Panc1 (cell line): ENCODE measurements at regions not wholly inside any gene's neighbourhood (a gene's known extent, or its start where the extent isn't known, plus 50 kb on each side); places are given as distances from the start of the nearest gene placed in this dataset.

Experiments
- ATAC-seq: fragments of 200-7000 bp; cut with Tn5 transposase; 2 replicates; pipeline ENCODE4 v1.9.1; 2020; ENCODE audit warnings: mild to moderate bottlenecking, moderate library complexity
- BruUV-seq: library from RNA; stranded (reverse); fragments of 400-500 nt; replicated peaks from 2 replicates; lab custom pipeline; 2021; lab: Mats Ljungman, UMichigan
- CTCF ChIA-PET: fragments of 300-600 bp; sonication (Branson Sonifier 250); formaldehyde crosslinking; loops from one replicate; lab custom pipeline; 2022; ENCODE audit warnings: antibody characterized with exemption; lab: Charles Lee
- POLR2A ChIA-PET: fragments of 300-600 bp; sonication (Branson Sonifier 250); formaldehyde crosslinking; loops from one replicate; lab custom pipeline; 2022; ENCODE audit warnings: antibody characterized with exemption; lab: Charles Lee
- DNase-seq: peaks from one replicate; pipeline ENCODE4 v3.0.0-alpha.2; 2010; ENCODE audit warnings: low read depth, low spot score
- H3K27ac ChIP-seq: 2 replicates; pipeline ENCODE4 v1.5.1; 2011; ENCODE audit warnings: mild to moderate bottlenecking, low read length, inconsistent platforms
- H3K27me3 ChIP-seq: fragments of 200-500 bp; sonication (Bioruptor generic); 2 replicates; pipeline ENCODE4 v1.6.0; 2014; ENCODE audit warnings: low read length, inconsistent platforms; ENCODE audit not compliant: control insufficient read depth, insufficient read depth
- H3K36me3 ChIP-seq: fragments of 200-500 bp; sonication (Bioruptor generic); 2 replicates; pipeline ENCODE4 v1.5.1; 2014; ENCODE audit warnings: inconsistent platforms, mild to moderate bottlenecking, low read length, moderate library complexity; ENCODE audit not compliant: control insufficient read depth, insufficient read depth
- H3K4me1 ChIP-seq: 2 replicates; pipeline ENCODE4 v1.5.1; 2011; ENCODE audit warnings: inconsistent platforms, mild to moderate bottlenecking, low read length, moderate library complexity; ENCODE audit not compliant: control insufficient read depth, insufficient read depth
- H3K4me3 ChIP-seq, 2 experiments: 2 replicates each; pipeline ENCODE4 v1.5.1; 2011 to 2012; ENCODE audit warnings: low read depth in 2 of 2, low read length in 2 of 2, mild to moderate bottlenecking in 2 of 2, inconsistent platforms in 1 of 2, moderate library complexity in 1 of 2
- H3K9me3 ChIP-seq: fragments of 200-500 bp; sonication (Bioruptor generic); 2 replicates; pipeline ENCODE4 v1.5.1; 2014; ENCODE audit warnings: low read depth, mild to moderate bottlenecking, inconsistent platforms, low read length, moderate library complexity; ENCODE audit not compliant: control insufficient read depth, insufficient read depth
- CTCF ChIP-seq: fragments of 450-650 bp; IDR thresholded peaks from 2 replicates; pipeline ENCODE4 v1.5.1; 2017; ENCODE audit warnings: mild to moderate bottlenecking
- POLR2AphosphoS5 ChIP-seq: IDR thresholded peaks from 2 replicates; pipeline ENCODE4 v1.6.1; 2012; ENCODE audit warnings: mild to moderate bottlenecking, low read depth, low read length, moderate library complexity
- REST ChIP-seq, 2 experiments: IDR thresholded peaks; 2 replicates each; pipeline ENCODE4 v1.6.1; 2011 to 2012; ENCODE audit warnings: low read depth in 2 of 2, control low read depth in 1 of 2, low read length in 1 of 2, mild to moderate bottlenecking in 1 of 2, moderate library complexity in 1 of 2; ENCODE audit not compliant: insufficient read depth in 1 of 2
- SIN3A ChIP-seq: IDR thresholded peaks from 2 replicates; pipeline ENCODE4 v1.6.1; 2012; ENCODE audit warnings: low read depth, mild to moderate bottlenecking, low read length, moderate library complexity, borderline replicate concordance; ENCODE audit not compliant: insufficient read depth
- TCF7L2 ChIP-seq: IDR thresholded peaks from 2 replicates; pipeline ENCODE4 v1.6.1; 2011; ENCODE audit warnings: mild to moderate bottlenecking, low read depth, low read length, inconsistent platforms
- in situ Hi-C: cut with HindIII; loops from 2 replicates; pipeline ENCODE4 v1.10.0; 2016; ENCODE audit warnings: low sequenced_read_pairs, low pct_unique_long_range_greater_than_20kb
- intact Hi-C: fragments of 100-400 bp; cut with micrococcal nuclease; formaldehyde crosslinking; loops from one replicate; pipeline ENCODE4 v1.10.0; 2022; ENCODE audit not compliant: unreplicated experiment

GRCh38 chr1:193749868-193750267, 563.5 kb upstream of the B3GALT2 start:
- Histone ChIP-seq H3K4me1 (no peaks in the 10 kb centered on the region), H3K36me3 (no peaks in the 10 kb centered on the region; the same call in 1 of the 2 replicates), H3K27ac (no peak overlapping the region), H3K4me3 (no peak overlapping the region), H3K27me3 (no peaks in the 10 kb centered on the region), H3K9me3 (no peaks in the 10 kb centered on the region)
- BruUV-seq: no TSS peak
- ChIA-PET CTCF (no interaction called here), POLR2A (no interaction called here)
- DNase-seq (no peak), ATAC-seq (no peak)
- in situ Hi-C loops: no loop called here
- intact Hi-C loops: no loop called here
- TF ChIP-seq TCF7L2: no peak
- TF ChIP-seq REST (IDR thresholded peaks at IDR 0.05; ENCODE audit: insufficient read depth in 1 of 2, low read depth in 2 of 2, low read length in 1 of 2): no peak
- no peak for TF ChIP-seq POLR2AphosphoS5
- no peak for TF ChIP-seq CTCF
- TF ChIP-seq SIN3A: no peak

GRCh38 chr1:193747579-193747978, 561.2 kb upstream of the B3GALT2 start:
- H3K27me3 ChIP-seq: no peaks in the 10 kb centered on the region
- no peak overlapping the region for H3K4me3 ChIP-seq
- DNase-seq (no peak), ATAC-seq (no peak)
- in situ Hi-C loops: no loop called here
- H3K27ac ChIP-seq: no peak overlapping the region
- POLR2A ChIA-PET: no interaction called here
- H3K9me3 ChIP-seq: no peaks in the 10 kb centered on the region
- H3K36me3 ChIP-seq: no peaks in the 10 kb centered on the region; the same call in 1 of the 2 replicates
- intact Hi-C loops: no loop called here
- BruUV-seq: no TSS peak
- no peak for TF ChIP-seq CTCF
- TF ChIP-seq SIN3A: no peak
- TF ChIP-seq REST (IDR thresholded peaks at IDR 0.05; ENCODE audit: insufficient read depth in 1 of 2, low read depth in 2 of 2, low read length in 1 of 2): no peak
- TF ChIP-seq TCF7L2: no peak
- no peak for TF ChIP-seq POLR2AphosphoS5
- CTCF ChIA-PET: no interaction called here
- H3K4me1 ChIP-seq: no peaks in the 10 kb centered on the region
